SK-N-SH (cell line): ENCODE measurements at regions not wholly inside any gene's neighbourhood (a gene's known extent, or its start where the extent isn't known, plus 50 kb on each side); places are given as distances from the start of the nearest gene placed in this dataset.

ENCODE experiments used
- CTCF ChIA-PET: fragments of 300-600, 350-600 bp; formaldehyde crosslinking; extraction: SDS; loops from one replicate; lab custom pipeline; 2021; lab: Yijun Ruan, JAX
- POLR2A ChIA-PET: fragments of 350-600 bp; sonication (Branson Sonifier 250); formaldehyde crosslinking; extraction: SDS; loops from one replicate; lab custom pipeline; 2020; ENCODE audit warnings: antibody characterized with exemption, inconsistent platforms; lab: Yijun Ruan, JAX
- DNase-seq: peaks from one replicate; pipeline ENCODE4 v3.0.0; 2012
- H2AFZ ChIP-seq: fragments of 200-600 bp; sonication (generic); 2 replicates; pipeline ENCODE4 v1.8.1; 2016; ENCODE audit warnings: antibody characterized with exemption, mild to moderate bottlenecking, low read depth
- H3F3A ChIP-seq: fragments of 200-600 bp; sonication (generic); replicated peaks from 2 replicates; pipeline ENCODE3; 2016; ENCODE audit warnings: antibody characterized with exemption, mild to moderate bottlenecking; ENCODE audit not compliant: insufficient read depth
- H3K27ac ChIP-seq, 2 experiments: fragments of 200-500 bp in 1 of 2; fragments of 200-600 bp in 1 of 2; sonication (Bioruptor generic) in 1 of 2; sonication (generic), shearing (Covaris generic) in 1 of 2; 2 replicates each; pipeline versions ENCODE4 v1.5.1 to v1.6.1; 2014 to 2016; ENCODE audit warnings: low read depth in 2 of 2, inconsistent platforms in 1 of 2, low read length in 1 of 2, mild to moderate bottlenecking in 1 of 2, mixed read lengths in 1 of 2
- H3K27me3 ChIP-seq: fragments of 200-600 bp; sonication (generic), shearing (Covaris generic); 2 replicates; pipeline ENCODE4 v1.6.1; 2016; ENCODE audit warnings: mixed run types; ENCODE audit not compliant: insufficient read depth
- H3K36me3 ChIP-seq, 2 experiments: fragments of 200-500 bp in 1 of 2; fragments of 200-600 bp in 1 of 2; sonication (Bioruptor generic) in 1 of 2; sonication (generic) in 1 of 2; replicated peaks in 1 of 2; 2 replicates each; pipeline versions ENCODE3 to v1.5.1; 2014 to 2016; ENCODE audit warnings: low read length in 1 of 2, mild to moderate bottlenecking in 1 of 2; ENCODE audit not compliant: insufficient read depth in 2 of 2, control insufficient read depth in 1 of 2
- H3K4me1 ChIP-seq, 2 experiments: fragments of 200-500 bp in 1 of 2; fragments of 200-600 bp in 1 of 2; sonication (Bioruptor generic) in 1 of 2; sonication (generic), shearing (Covaris generic) in 1 of 2; 2 replicates each; pipeline versions ENCODE4 v1.5.1 to v1.6.1; 2014 to 2016; ENCODE audit warnings: low read depth in 1 of 2, low read length in 1 of 2, mixed run types in 1 of 2; ENCODE audit not compliant: insufficient read depth in 2 of 2, control insufficient read depth in 1 of 2
- H3K4me2 ChIP-seq: fragments of 200-600 bp; sonication (generic), shearing (Covaris generic); 2 replicates; pipeline ENCODE4 v1.6.1; 2017; ENCODE audit warnings: mixed run types
- H3K4me3 ChIP-seq, 2 experiments: fragments of 200-500 bp in 1 of 2; fragments of 200-600 bp in 1 of 2; sonication (Bioruptor generic) in 1 of 2; sonication (generic), shearing (Covaris generic) in 1 of 2; 2 replicates each; pipeline versions ENCODE4 v1.5.1 to v1.8.1; 2014 to 2016; ENCODE audit warnings: low read depth in 2 of 2, inconsistent platforms in 1 of 2, low read length in 1 of 2, mild to moderate bottlenecking in 1 of 2, mixed read lengths in 1 of 2, moderate library complexity in 1 of 2
- H3K79me2 ChIP-seq: fragments of 200-600 bp; sonication (generic); 2 replicates; pipeline ENCODE4 v1.8.1; 2017; ENCODE audit warnings: mild to moderate bottlenecking; ENCODE audit not compliant: insufficient read depth
- H3K9ac ChIP-seq: fragments of 200-600 bp; sonication (generic); 2 replicates; pipeline ENCODE4 v1.6.1; 2017; ENCODE audit warnings: mixed run types
- H3K9me2 ChIP-seq: fragments of 200-600 bp; sonication (generic); 2 replicates; pipeline ENCODE4 v1.6.1; 2017; ENCODE audit warnings: mixed run types
- H3K9me3 ChIP-seq: fragments of 200-600 bp; sonication (generic); 2 replicates; pipeline ENCODE4 v1.6.1; 2017; ENCODE audit warnings: mixed run types, mild to moderate bottlenecking, moderate library complexity
- H4K20me1 ChIP-seq: fragments of 200-600 bp; sonication (generic); 2 replicates; pipeline ENCODE4 v1.6.1; 2017; ENCODE audit warnings: mild to moderate bottlenecking, mixed run types; ENCODE audit not compliant: insufficient read depth
- CHD2 ChIP-seq: fragments of 150-350 bp; IDR thresholded peaks from 2 replicates; pipeline ENCODE4 v1.6.1; 2018; ENCODE audit warnings: low read length; ENCODE audit not compliant: partially characterized antibody
- ELF1 ChIP-seq: IDR thresholded peaks from 2 replicates; pipeline ENCODE4 v1.4.0; 2012
- EZH2phosphoT487 ChIP-seq: fragments of 200-600 bp; sonication (generic); IDR thresholded peaks from 2 replicates; pipeline ENCODE4 v1.6.1; 2017; ENCODE audit warnings: low read depth, mixed run types, mild to moderate bottlenecking, antibody characterized with exemption, moderate library complexity, borderline replicate concordance
- FOSL2 ChIP-seq: IDR thresholded peaks from 2 replicates; pipeline ENCODE4 v1.4.0; 2012; ENCODE audit warnings: low read depth, mild to moderate bottlenecking, moderate library complexity, borderline replicate concordance
- FOXJ3 ChIP-seq: sonication (generic); formaldehyde crosslinking; IDR thresholded peaks from 2 replicates; pipeline ENCODE4 v1.5.1; 2020; ENCODE audit warnings: mild to moderate bottlenecking, missing genetic modification reagents
- FOXM1 ChIP-seq: IDR thresholded peaks from 2 replicates; pipeline ENCODE4 v1.4.0; 2012; ENCODE audit warnings: low read depth, mild to moderate bottlenecking
- MAX ChIP-seq: IDR thresholded peaks from 2 replicates; pipeline ENCODE4 v1.4.0; 2012; ENCODE audit warnings: low read depth
- MEF2A ChIP-seq: IDR thresholded peaks from 2 replicates; pipeline ENCODE4 v1.4.0; 2012; ENCODE audit warnings: low read depth, borderline replicate concordance
- MXI1 ChIP-seq: IDR thresholded peaks from 2 replicates; pipeline ENCODE4 v1.6.1; 2012; ENCODE audit warnings: mild to moderate bottlenecking, low read depth, low read length, improper control_type of control experiment
- NFIC ChIP-seq: IDR thresholded peaks from 2 replicates; pipeline ENCODE4 v1.4.0; 2012; ENCODE audit warnings: borderline replicate concordance
- PBX3 ChIP-seq: IDR thresholded peaks from 2 replicates; pipeline ENCODE4; 2012
- POLR2AphosphoS5 ChIP-seq: IDR thresholded peaks from 2 replicates; pipeline ENCODE4 v1.6.1; 2012; ENCODE audit warnings: low read depth, low read length
- REST ChIP-seq: IDR thresholded peaks from 2 replicates; pipeline ENCODE4 v1.6.1; 2012; ENCODE audit warnings: mild to moderate bottlenecking, low read depth, low read length, moderate library complexity
- SMC3 ChIP-seq: IDR thresholded peaks from 2 replicates; pipeline ENCODE4 v1.6.1; 2012; ENCODE audit warnings: low read depth, low read length, improper control_type of control experiment
- TAF1 ChIP-seq: IDR thresholded peaks from 2 replicates; pipeline ENCODE4 v1.6.1; 2012; ENCODE audit warnings: low read depth, mild to moderate bottlenecking, low read length, moderate library complexity, borderline replicate concordance
- TCF12 ChIP-seq: IDR thresholded peaks from 2 replicates; pipeline ENCODE4 v1.4.0; 2012
- TEAD4 ChIP-seq: IDR thresholded peaks from 2 replicates; pipeline ENCODE4 v1.4.0; 2012; ENCODE audit warnings: mild to moderate bottlenecking, borderline replicate concordance; ENCODE audit not compliant: insufficient read depth
- USF2 ChIP-seq: fragments of 150-350 bp; IDR thresholded peaks from 2 replicates; pipeline ENCODE4 v1.6.1; 2017; ENCODE audit warnings: antibody characterized with exemption, low read length, low read depth, borderline replicate concordance
- WGBS: methylation state at CpG from one replicate; pipeline ENCODE4 v1.1.6; 2017; ENCODE audit warnings: low lambda C conversion rate; 5-methylcytosine and 5-hydroxymethylcytosine counted together

- TF ChIP-seq MXI1 (no peak), TEAD4 (no peak), EZH2phosphoT487 (no peak), POLR2AphosphoS5 (no peak), FOXJ3 (CRISPR knock-in tag) (no peak), USF2 (no peak), PBX3 (no peak), FOSL2 (no peak), ELF1 (no peak), FOXM1 (no peak), MEF2A (no peak), CHD2 (no peak), NFIC (no peak), TCF12 (no peak), TAF1 (no peak)
- no peak for DNase-seq
- no peaks in the 10 kb centered on the region for H3K9me3 ChIP-seq
- WGBS: 31% methylated on average over 10 of the region's 14 CpGs
- no peak overlapping the region for H3K27ac ChIP-seq
- peaks cover 8% of the 10 kb centered on the region; the same call in 1 of the 2 replicates for H3K27me3 ChIP-seq
- no peak overlapping the region for H3K4me3 ChIP-seq
- H4K20me1 ChIP-seq: no peaks in the 10 kb centered on the region
- no peaks in the 10 kb centered on the region for H3F3A ChIP-seq
- H3K36me3 ChIP-seq: no peaks in the 10 kb centered on the region
- POLR2A ChIA-PET: no interaction called here
- no peak overlapping the region for H3K4me2 ChIP-seq
- no peaks in the 10 kb centered on the region for H3K79me2 ChIP-seq
- no peak overlapping the region for H3K9ac ChIP-seq
- no peaks in the 10 kb centered on the region for H3K4me1 ChIP-seq
- CTCF ChIA-PET: no interaction called here
- no peak overlapping the region for H2AFZ ChIP-seq
- H3K9me2 ChIP-seq: no peaks in the 10 kb centered on the region
Measured at GRCh38 chr22:48890693-48891554, 936.7 kb downstream of the BRD1 start.

GRCh38 chr22:48889887-48890692 is 937.6 kb downstream of the BRD1 start:
- POLR2A ChIA-PET: no interaction called here
- no peak for DNase-seq
- no peaks in the 10 kb centered on the region for H3F3A ChIP-seq

More at GRCh38 chr22:48889887-48890692, 937.6 kb downstream of the BRD1 start:
- Histone ChIP-seq H3K4me3 (no peak overlapping the region), H3K27me3 (no peaks in the 10 kb centered on the region; the same call in 1 of the 2 replicates), H4K20me1 (no peaks in the 10 kb centered on the region), H3K9ac (no peak overlapping the region), H3K27ac (no peak overlapping the region), H3K9me3 (no peaks in the 10 kb centered on the region), H3K79me2 (no peaks in the 10 kb centered on the region), H3K4me1 (no peaks in the 10 kb centered on the region), H3K4me2 (no peak overlapping the region), H3K9me2 (no peaks in the 10 kb centered on the region), H3K36me3 (no peaks in the 10 kb centered on the region), H2AFZ (no peak overlapping the region)
- CTCF ChIA-PET: no interaction called here
- TF ChIP-seq POLR2AphosphoS5: no peak
- no peak for TF ChIP-seq SMC3
- no peak for TF ChIP-seq FOXM1
- TF ChIP-seq MAX: no peak
- TF ChIP-seq REST: no peak
- TF ChIP-seq TEAD4: no peak
- TF ChIP-seq FOXJ3 (CRISPR knock-in tag): no peak
- 22% methylated on average over 17 of the region's 22 CpGs for WGBS
